Activated CD8-positive, alpha-beta T cell treated with anti-CD3 and anti-CD28 coated beads for 36 hours (primary cell): ENCODE measurements at regions not wholly inside any gene's neighbourhood (a gene's known extent, or its start where the extent isn't known, plus 50 kb on each side); places are given as distances from the start of the nearest gene placed in this dataset.

Experiments used
- ATAC-seq: fragments of 200-7000 bp; cut with Tn5 transposase; one replicate; pipeline ENCODE4 v1.10.0; 2021; ENCODE audit warnings: mild to moderate bottlenecking, moderate library complexity
- CTCF ChIA-PET: fragments of 350-600 bp; sonication (Branson Sonifier 250); formaldehyde crosslinking; loops from one replicate; lab custom pipeline; 2021; ENCODE audit warnings: antibody characterized with exemption; lab: Charles Lee
- POLR2A ChIA-PET: fragments of 350-600 bp; sonication (Branson Sonifier 250); formaldehyde crosslinking; loops from one replicate; lab custom pipeline; 2021; ENCODE audit warnings: antibody characterized with exemption; lab: Charles Lee
- DNase-seq: peaks from one replicate; pipeline ENCODE4 v3.0.0-alpha.2; 2020
- H3K27ac Mint-ChIP-seq: one replicate; pipeline ENCODE4 v1.8.0; 2021; ENCODE audit warnings: mild to moderate bottlenecking, mixed read lengths
- H3K27me3 Mint-ChIP-seq: one replicate; pipeline ENCODE4 v1.8.0; 2021; ENCODE audit warnings: mixed read lengths
- H3K36me3 Mint-ChIP-seq: one replicate; pipeline ENCODE4 v1.8.0; 2021; ENCODE audit warnings: low read depth, mixed read lengths
- H3K4me1 Mint-ChIP-seq: one replicate; pipeline ENCODE4 v1.8.0; 2021; ENCODE audit warnings: low read depth, mixed read lengths
- H3K4me3 Mint-ChIP-seq: one replicate; pipeline ENCODE4 v1.8.0; 2021; ENCODE audit warnings: mild to moderate bottlenecking, moderate library complexity, mixed read lengths
- H3K9me3 Mint-ChIP-seq: one replicate; pipeline ENCODE4 v1.8.0; 2021; ENCODE audit warnings: mixed read lengths
- CTCF ChIP-seq: fragments of 200-600 bp; IDR thresholded peaks from one replicate; pipeline ENCODE4 v1.8.0; 2022; ENCODE audit warnings: antibody characterized with exemption, mild to moderate bottlenecking
- intact Hi-C: fragments of 100-400 bp; cut with micrococcal nuclease; formaldehyde crosslinking; loops from one replicate; pipeline ENCODE4 v1.10.0; 2022

GRCh38 chr1:201660931-201661822 lies 122.2 kb downstream of the NAV1 start:
- no peaks in the 10 kb centered on the region for H3K36me3 Mint-ChIP-seq
- intact Hi-C loops, result no loop called here

GRCh38 chr1:201661823-201662359 lies 123.0 kb downstream of the NAV1 start:
- DNase-seq (no peak), ATAC-seq (no peak)
- H3K27ac Mint-ChIP-seq, result no peak overlapping the region
- POLR2A ChIA-PET, result no interaction called here
- no peaks in the 10 kb centered on the region for H3K9me3 Mint-ChIP-seq
- no peak overlapping the region for H3K4me3 Mint-ChIP-seq
- H3K4me1 Mint-ChIP-seq, result no peaks in the 10 kb centered on the region
- CTCF ChIA-PET, result no interaction called here
- TF ChIP-seq CTCF, result no peak
- no peaks in the 10 kb centered on the region for H3K27me3 Mint-ChIP-seq
- intact Hi-C loops, result no loop called here
- H3K36me3 Mint-ChIP-seq, result no peaks in the 10 kb centered on the region

More at GRCh38 chr1:201660931-201661822, 122.2 kb downstream of the NAV1 start:
- no peak for ATAC-seq
- Mint-ChIP-seq H3K27me3 (no peaks in the 10 kb centered on the region), H3K9me3 (no peaks in the 10 kb centered on the region), H3K27ac (no peak overlapping the region), H3K4me1 (no peaks in the 10 kb centered on the region), H3K4me3 (no peak overlapping the region)
- CTCF ChIA-PET, result no interaction called here
- POLR2A ChIA-PET, result no interaction called here
- TF ChIP-seq CTCF, result no peak
- no peak for DNase-seq

GRCh38 chr1:201662646-201663045 lies 123.7 kb downstream of the NAV1 start:
- Mint-ChIP-seq H3K4me1 (no peaks in the 10 kb centered on the region), H3K9me3 (no peaks in the 10 kb centered on the region), H3K27me3 (no peaks in the 10 kb centered on the region), H3K4me3 (no peak overlapping the region), H3K27ac (no peak overlapping the region), H3K36me3 (no peaks in the 10 kb centered on the region)
- TF ChIP-seq CTCF, result no peak
- ChIA-PET CTCF (no interaction called here), POLR2A (no interaction called here)
- intact Hi-C loops, result no loop called here
- ATAC-seq (no peak), DNase-seq (no peak)

GRCh38 chr1:201663491-201664113 lies 124.7 kb downstream of the NAV1 start:
- ATAC-seq (no peak), DNase-seq (no peak)
- no peak overlapping the region for H3K27ac Mint-ChIP-seq
- ChIA-PET CTCF (no interaction called here), POLR2A (no interaction called here)
- TF ChIP-seq CTCF, result no peak
- H3K4me1 Mint-ChIP-seq, result no peaks in the 10 kb centered on the region
- no peaks in the 10 kb centered on the region for H3K9me3 Mint-ChIP-seq
- H3K27me3 Mint-ChIP-seq, result no peaks in the 10 kb centered on the region
- no peak overlapping the region for H3K4me3 Mint-ChIP-seq
- H3K36me3 Mint-ChIP-seq, result no peaks in the 10 kb centered on the region
- intact Hi-C loops, result no loop called here

GRCh38 chr1:201665036-201665435 lies 126.1 kb downstream of the NAV1 start:
- Mint-ChIP-seq H3K4me3 (no peak overlapping the region), H3K9me3 (no peaks in the 10 kb centered on the region), H3K4me1 (no peaks in the 10 kb centered on the region), H3K27ac (no peak overlapping the region), H3K36me3 (no peaks in the 10 kb centered on the region), H3K27me3 (no peaks in the 10 kb centered on the region)
- ChIA-PET CTCF (no interaction called here), POLR2A (interaction anchor here (0.9 kb wide), 1 partner anchor 16 kb away, joined by 4 read pairs; no protein-coding TSS in a partner anchor)
- ATAC-seq (no peak), DNase-seq (no peak)
- TF ChIP-seq CTCF, result no peak
- intact Hi-C loops, result no loop called here
